Skeletal muscle satellite cell (primary cell): ENCODE measurements at regions not wholly inside any gene's neighbourhood (a gene's known extent, or its start where the extent isn't known, plus 50 kb on each side); places are given as distances from the start of the nearest gene placed in this dataset.

Source experiments
- H3K27me3 ChIP-seq: 2 replicates; pipeline ENCODE4 v1.7.0; 2013; ENCODE audit warnings: low read length; ENCODE audit not compliant: control insufficient read depth, insufficient read depth
- H3K36me3 ChIP-seq: 2 replicates; pipeline ENCODE4 v1.7.0; 2013; ENCODE audit warnings: mild to moderate bottlenecking, control low read depth, low read length; ENCODE audit not compliant: insufficient read depth
- H3K4me1 ChIP-seq: 2 replicates; pipeline ENCODE4 v1.7.0; 2013; ENCODE audit warnings: low read length; ENCODE audit not compliant: control insufficient read depth, insufficient read depth
- H3K4me2 ChIP-seq: 2 replicates; pipeline ENCODE4 v1.7.0; 2013; ENCODE audit warnings: mild to moderate bottlenecking, low read length
- H3K4me3 ChIP-seq: 2 replicates; pipeline ENCODE4 v1.7.0; 2013; ENCODE audit warnings: low read length
- H3K9ac ChIP-seq: 2 replicates; pipeline ENCODE4 v1.7.0; 2013; ENCODE audit warnings: mild to moderate bottlenecking, low read depth, low read length, moderate library complexity
- H3K9me3 ChIP-seq: replicated peaks from 2 replicates; pipeline ENCODE4 v1.7.0; 2013; ENCODE audit warnings: mild to moderate bottlenecking, control low read depth, low read length

DNA sequence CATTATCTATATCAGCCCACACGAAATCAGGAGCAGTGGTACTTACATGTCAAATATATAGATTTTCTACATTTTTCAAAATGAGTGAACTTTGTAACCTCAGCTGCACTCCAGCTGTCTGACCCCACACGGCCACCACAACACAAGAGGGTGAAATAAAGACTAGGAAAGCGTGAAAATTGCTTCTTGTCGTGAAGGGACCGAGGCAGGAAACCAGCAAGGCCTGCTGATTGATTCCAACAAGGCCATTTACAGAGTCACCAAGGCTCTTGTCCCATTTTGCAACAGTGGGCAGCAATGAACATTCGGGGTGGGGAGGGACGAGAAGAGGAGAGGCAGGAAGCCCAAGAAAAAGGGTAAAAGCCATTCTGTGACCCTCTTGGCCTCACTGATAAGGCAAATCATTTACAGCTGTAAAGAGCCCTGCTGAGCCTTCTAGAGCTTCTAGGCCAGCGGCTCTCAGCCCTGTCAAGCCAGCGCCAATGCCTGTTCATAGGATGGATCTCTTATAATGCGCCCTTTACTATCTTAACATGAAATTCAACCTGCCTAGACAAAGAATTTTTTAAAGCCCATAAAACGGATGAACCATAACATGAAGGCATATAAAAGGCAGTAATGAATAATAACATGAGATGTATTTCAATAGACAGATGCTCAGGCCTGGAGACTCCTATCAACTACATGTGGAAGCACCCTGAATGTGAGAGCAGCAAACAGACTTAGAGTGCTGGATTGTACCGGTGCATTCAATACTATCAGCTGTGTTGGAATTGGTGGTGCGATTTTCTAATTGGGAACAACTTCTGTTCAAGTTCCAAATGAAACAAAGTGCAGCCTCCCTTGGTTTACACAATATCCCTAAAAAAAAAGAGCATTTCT lies 269.0 kb downstream of the CDCA7 start:
- H3K36me3 ChIP-seq = no peaks in the 10 kb centered on the region
- H3K4me1 ChIP-seq = no peaks in the 10 kb centered on the region

DNA sequence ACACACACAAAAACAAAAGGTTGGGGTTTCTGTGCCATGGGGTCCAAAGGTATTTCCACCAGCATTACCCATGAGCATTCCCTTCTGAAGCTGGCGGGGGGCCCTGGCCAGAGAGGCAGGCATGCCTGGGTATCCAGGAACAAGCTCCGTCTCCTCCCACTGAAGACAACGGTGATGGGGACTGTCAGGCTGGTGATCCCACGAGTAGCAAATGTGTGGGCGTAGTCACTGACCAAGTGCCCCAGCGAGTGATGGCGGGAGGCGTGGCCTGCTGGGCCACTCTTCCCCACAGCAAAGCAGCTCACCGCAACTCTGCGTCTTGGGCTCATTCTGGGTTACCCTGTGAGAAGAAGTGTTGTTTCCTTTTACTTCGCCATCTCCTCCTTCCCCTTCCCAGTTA lies 270.6 kb downstream of the CDCA7 start:
- Histone ChIP-seq H3K4me2 (no peak overlapping the region), H3K36me3 (no peaks in the 10 kb centered on the region), H3K4me3 (no peak overlapping the region), H3K9me3 (no peaks in the 10 kb centered on the region), H3K9ac (no peak overlapping the region), H3K27me3 (no peaks in the 10 kb centered on the region), H3K4me1 (no peaks in the 10 kb centered on the region)

More for the DNA sequence above, 269.0 kb downstream of the CDCA7 start:
- Histone ChIP-seq H3K4me2 (no peak overlapping the region), H3K9me3 (no peaks in the 10 kb centered on the region), H3K4me3 (no peak overlapping the region), H3K27me3 (no peaks in the 10 kb centered on the region), H3K9ac (no peak overlapping the region)

DNA sequence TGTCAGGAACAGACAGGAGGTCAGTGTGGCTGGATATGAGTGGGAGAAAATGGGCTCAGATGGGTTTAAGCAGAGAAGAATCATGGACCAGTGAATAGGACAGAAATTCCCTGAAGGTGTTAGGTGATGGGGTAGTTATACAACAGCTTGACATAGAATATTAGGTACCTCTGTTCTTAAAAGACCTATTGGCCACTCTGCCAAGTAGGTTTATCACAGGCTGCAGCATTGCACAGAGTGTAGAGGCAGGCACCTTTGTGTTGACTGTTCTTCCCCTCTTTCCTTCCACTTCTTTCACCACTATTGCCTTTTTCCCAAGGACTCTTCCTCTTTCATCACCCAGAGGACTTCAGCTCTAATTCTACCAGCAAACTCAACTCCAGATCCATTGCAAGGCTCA lies 274.4 kb downstream of the CDCA7 start:
- Histone ChIP-seq H3K4me2 (no peak overlapping the region), H3K9ac (no peak overlapping the region), H3K36me3 (no peaks in the 10 kb centered on the region), H3K4me3 (no peak overlapping the region), H3K4me1 (peaks cover 10% of the 10 kb centered on the region), H3K9me3 (no peaks in the 10 kb centered on the region), H3K27me3 (no peaks in the 10 kb centered on the region)

DNA sequence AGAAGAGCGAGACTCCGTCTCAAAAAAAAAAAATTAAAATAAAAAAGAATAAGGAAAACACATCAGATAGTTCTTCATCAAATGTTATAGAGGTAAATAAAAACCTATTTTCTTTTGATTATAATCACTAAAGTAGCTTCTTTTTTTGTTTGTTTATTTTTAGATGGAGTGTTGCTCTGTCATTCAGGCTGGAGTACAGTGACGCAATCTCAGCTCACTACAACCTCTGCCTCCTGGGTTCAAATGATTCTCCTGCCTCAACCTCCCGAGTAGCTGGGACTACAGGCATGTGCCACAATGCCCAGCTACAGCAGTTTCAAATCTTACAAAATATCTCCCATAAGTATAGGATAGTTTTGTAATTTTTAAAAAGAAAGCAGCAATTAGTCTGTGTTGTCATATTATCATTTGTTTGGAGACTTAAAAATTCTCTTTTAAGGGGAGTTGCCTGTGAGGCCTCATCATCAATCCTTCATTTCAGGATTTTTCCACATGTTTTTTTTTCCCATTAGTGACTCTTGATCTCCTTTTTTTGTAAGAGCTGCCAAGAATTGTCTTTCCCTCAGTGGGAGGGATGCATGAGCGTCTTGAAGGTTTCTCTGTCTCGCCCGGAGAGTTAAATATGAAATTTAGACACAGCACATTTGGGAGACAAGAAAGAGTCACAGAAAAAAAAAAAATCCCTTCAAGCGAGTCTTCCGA lies 275.9 kb downstream of the CDCA7 start:
- no peaks in the 10 kb centered on the region for H3K9me3 ChIP-seq
- H3K9ac ChIP-seq = peak overlapping the region; percentile 39

DNA sequence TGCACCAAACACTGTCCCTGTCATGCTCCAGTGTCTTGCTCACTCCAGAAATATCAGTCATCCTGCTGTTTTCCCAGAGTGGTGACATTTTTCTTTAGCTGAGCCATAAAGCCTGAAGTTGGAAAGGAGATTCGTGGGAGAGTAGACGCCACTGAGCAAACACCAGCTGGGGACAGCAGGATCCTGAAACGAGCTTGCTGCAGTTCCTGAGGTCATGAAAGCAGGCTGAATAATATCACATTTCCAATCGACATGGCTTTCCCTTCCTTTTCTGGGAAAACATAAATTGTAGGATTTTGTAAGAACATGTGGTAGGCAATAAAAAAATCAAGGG lies 276.4 kb downstream of the CDCA7 start:
- H3K9ac ChIP-seq = peak overlapping the region; percentile 39
- peak overlapping the region; percentile 80 for H3K4me2 ChIP-seq
- H3K4me1 ChIP-seq = peaks cover 10% of the 10 kb centered on the region
- no peaks in the 10 kb centered on the region for H3K27me3 ChIP-seq
- no peaks in the 10 kb centered on the region for H3K9me3 ChIP-seq
- H3K4me3 ChIP-seq = peak overlapping the region; percentile 27
- no peaks in the 10 kb centered on the region for H3K36me3 ChIP-seq

More for the DNA sequence above, 275.9 kb downstream of the CDCA7 start:
- H3K4me3 ChIP-seq = peak overlapping the region; percentile 27
- peak overlapping the region; percentile 80 for H3K4me2 ChIP-seq
- no peaks in the 10 kb centered on the region for H3K27me3 ChIP-seq
- peaks cover 10% of the 10 kb centered on the region for H3K4me1 ChIP-seq
- no peaks in the 10 kb centered on the region for H3K36me3 ChIP-seq

DNA sequence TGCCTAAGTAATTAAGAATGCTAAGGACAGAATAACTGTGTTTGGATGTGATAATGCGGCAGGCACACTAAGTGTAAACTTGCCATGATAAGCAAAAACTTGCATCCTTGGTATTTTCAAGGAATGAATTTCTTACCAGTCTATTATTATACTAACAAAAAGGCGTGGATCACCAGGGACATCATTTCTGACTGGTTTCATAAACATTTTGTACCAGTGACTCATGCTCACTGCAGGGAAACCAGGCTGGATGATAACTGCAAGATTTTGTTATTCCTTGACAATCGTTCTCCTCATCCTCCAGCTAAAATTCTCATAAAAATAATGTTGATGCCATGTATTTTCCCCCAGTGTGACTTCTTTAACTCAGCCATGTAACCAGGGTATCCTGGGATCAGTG lies 289.5 kb downstream of the CDCA7 start:
- no peaks in the 10 kb centered on the region for H3K36me3 ChIP-seq
- no peaks in the 10 kb centered on the region for H3K9me3 ChIP-seq
- no peak overlapping the region for H3K4me3 ChIP-seq
- H3K9ac ChIP-seq = no peak overlapping the region
- peaks cover 16% of the 10 kb centered on the region for H3K4me1 ChIP-seq
- H3K4me2 ChIP-seq = peak overlapping the region; percentile 44
- no peaks in the 10 kb centered on the region for H3K27me3 ChIP-seq

DNA sequence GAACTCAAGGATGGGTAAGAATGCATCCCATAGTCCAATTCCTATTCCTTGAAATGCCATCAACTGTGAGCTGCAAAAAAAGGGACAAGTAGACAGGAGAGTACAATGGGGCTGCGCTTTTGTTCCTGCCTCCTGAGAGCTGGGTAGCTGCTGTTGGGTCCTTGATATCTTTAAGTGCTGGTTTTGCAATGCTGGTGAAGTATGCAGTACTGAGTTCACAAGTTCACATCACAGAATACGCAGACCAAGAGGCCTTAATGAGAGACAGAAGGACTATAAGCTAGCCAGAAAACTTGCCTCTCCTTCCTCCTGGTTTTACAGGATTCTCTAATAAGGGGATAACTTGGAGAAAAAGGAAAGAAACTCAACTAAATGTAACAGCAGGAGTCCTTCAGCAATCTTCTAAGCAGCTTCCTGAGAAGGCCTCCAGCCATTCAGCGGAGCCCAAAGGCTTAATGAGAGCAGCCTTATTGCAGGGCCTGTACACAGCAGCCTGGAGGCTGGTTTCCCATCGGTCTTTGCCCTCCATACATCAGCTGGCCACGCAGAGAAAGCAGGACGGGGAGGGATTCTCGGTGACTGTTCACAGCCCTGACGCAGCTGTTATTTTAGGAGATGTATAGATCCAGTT lies 293.1 kb downstream of the CDCA7 start:
- Histone ChIP-seq H3K4me1 (peaks cover 25% of the 10 kb centered on the region), H3K36me3 (no peaks in the 10 kb centered on the region), H3K4me3 (no peak overlapping the region), H3K4me2 (no peak overlapping the region), H3K9ac (no peak overlapping the region), H3K27me3 (no peaks in the 10 kb centered on the region), H3K9me3 (no peaks in the 10 kb centered on the region)

DNA sequence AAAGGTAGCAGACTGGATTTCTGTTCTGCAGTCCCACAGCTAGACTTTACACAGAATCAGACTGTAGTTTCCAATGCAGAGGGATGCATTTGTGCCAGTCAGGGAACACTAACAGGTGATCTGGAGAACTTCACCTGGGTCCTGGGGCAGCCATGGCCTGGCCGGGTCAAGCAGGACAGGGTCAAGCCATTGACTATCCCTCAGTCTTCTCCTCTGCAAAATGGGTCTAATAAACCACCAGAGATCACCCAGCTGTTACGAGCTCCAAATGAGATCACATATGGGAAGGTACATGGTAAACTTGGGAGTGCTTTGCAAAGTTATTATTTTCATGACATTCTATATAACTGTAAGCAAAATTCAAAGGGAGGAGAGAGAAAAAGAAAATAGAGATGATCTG lies 294.1 kb downstream of the CDCA7 start:
- Histone ChIP-seq H3K9ac (no peak overlapping the region), H3K4me2 (no peak overlapping the region), H3K36me3 (no peaks in the 10 kb centered on the region), H3K9me3 (no peaks in the 10 kb centered on the region), H3K4me1 (peaks cover 28% of the 10 kb centered on the region), H3K4me3 (no peak overlapping the region), H3K27me3 (no peaks in the 10 kb centered on the region)

DNA sequence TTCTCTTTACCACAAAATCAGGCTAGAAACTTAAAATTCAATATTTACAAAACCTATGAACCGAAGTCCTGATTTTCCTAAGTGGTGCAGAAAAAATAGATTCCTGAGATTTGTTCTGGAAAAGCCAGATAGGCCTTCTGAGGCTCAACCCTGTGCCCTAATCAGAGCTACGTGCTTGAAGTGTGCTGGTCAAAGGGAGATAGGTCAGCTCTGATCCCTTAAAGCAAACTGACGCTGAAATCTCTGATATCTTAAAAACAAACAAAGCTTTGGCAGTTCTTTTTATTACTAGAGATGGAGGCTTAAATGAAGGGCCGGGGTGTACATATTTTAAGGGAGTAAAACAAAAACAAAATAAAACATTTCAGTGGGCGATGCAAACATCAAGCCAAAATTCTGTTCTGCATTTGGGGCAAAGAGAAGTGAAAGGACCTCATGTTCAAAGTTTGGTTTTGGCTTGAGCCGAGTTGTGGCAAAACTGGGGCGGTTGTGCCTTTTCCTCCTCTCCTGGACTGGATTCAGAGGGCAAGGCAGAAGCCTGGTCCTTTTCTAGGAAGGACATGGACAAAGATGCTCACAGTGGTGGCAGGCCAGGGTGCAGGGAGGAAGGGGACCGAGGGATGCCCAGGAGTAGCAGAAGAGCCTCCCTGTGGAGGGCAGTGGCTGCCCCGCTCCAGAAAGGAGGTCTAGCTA lies 295.0 kb downstream of the CDCA7 start:
- Histone ChIP-seq H3K9me3 (no peaks in the 10 kb centered on the region), H3K9ac (no peak overlapping the region), H3K4me1 (peaks cover 20% of the 10 kb centered on the region), H3K36me3 (no peaks in the 10 kb centered on the region), H3K4me2 (peak overlapping the region; percentile 3), H3K27me3 (no peaks in the 10 kb centered on the region), H3K4me3 (no peak overlapping the region)

DNA sequence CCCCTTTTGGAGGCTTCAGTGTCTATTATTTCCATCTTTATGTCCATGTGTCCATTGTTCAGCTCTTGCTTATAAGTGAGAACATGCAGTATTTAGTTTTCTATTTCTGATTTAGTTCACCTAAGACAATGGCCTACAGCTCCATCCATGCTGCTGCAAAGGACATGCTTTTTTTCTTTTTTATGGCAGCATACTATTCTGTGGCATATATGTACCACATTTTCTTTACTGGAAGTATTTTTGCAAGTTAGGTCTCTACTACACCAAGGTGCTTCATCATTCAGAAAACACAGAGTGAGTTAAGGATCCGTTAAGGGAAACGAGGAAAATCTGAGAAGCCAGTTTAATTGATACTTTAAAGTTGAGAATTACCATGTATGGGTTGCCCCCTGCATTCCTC lies 297.2 kb downstream of the CDCA7 start:
- Histone ChIP-seq H3K4me2 (peak overlapping the region; percentile 68), H3K27me3 (no peaks in the 10 kb centered on the region), H3K4me1 (peaks cover 17% of the 10 kb centered on the region), H3K9me3 (no peaks in the 10 kb centered on the region), H3K4me3 (no peak overlapping the region), H3K9ac (no peak overlapping the region), H3K36me3 (no peaks in the 10 kb centered on the region)

DNA sequence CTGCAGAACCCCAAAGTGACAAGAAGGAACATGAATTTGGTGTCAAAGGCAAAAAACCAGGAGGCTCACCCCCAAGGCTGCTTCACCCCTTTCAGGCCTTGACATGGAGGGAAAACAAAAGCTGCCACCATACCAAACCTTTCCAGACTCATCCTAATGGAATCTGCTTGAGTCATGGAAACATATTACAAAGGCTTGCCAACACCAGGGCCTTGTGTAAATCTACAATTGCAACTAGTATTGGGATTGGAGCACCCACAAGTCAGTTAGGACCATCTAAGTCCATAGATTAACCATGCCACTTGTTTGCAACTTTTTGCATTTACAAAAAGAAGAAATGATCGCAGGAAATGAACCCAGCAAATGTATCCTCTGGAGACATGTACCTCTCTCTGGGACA lies 297.6 kb downstream of the CDCA7 start:
- Histone ChIP-seq H3K4me1 (peaks cover 17% of the 10 kb centered on the region), H3K27me3 (no peaks in the 10 kb centered on the region), H3K36me3 (no peaks in the 10 kb centered on the region), H3K4me3 (peak overlapping the region; percentile 36), H3K9ac (peak overlapping the region; percentile 57), H3K9me3 (no peaks in the 10 kb centered on the region), H3K4me2 (peak overlapping the region; percentile 68)
